AML-193 (cell line): ENCODE measurements at regions not wholly inside any gene's neighbourhood (a gene's known extent, or its start where the extent isn't known, plus 50 kb on each side); places are given as distances from the start of the nearest gene placed in this dataset.
"Not testable (repeated sequence)": the region's sequence is repeated elsewhere in the genome, so short reads cannot be mapped to it uniquely, and the experiment has no call there.

ENCODE experiments used
- DNase-seq, 2 experiments: peaks; one replicate each; lab custom pipeline; 2025; lab: John Stamatoyannopoulos, UW

DNA sequence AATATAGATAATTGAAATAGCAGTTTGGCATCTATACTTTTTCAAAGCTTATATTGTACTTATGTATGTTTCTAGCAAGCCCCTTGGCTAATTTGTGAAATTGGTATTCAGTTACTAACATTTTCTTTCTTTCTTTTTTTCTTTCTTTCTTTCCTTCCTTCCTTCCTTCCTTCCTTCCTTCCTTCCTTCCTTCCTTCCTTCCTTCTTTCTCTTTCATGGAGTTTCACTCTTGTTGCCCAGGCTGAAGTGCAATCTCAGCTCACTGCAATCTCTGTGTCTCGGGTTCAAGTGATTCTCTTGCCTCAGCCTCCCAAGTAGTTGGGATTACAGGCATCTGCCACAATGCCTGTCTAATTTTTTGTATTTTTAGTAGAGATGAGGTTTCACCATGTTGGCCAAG, 215.4 kb downstream of the NNT start:
- DNase-seq, result not testable (repeated sequence)

DNA sequence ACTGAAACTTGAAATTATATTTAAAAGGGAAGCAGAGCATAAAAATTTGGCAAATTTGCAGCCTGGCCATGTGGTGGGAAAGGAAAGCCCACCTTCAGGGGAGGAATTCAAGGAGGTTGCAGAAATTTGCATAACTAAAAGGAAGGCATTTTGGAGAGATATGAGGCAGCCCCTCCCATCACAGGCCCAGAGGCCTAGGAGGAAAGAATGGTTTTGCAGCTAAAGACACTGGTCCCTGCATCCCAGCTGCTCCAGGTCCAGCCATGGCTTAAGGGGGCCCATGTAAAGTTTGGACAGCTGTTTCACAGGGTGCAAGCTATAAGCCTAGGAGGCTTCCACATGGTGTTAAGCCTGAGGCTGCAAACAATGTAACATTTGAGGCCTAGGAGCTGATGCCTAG, 212.5 kb downstream of the NNT start:
- no peak for DNase-seq

DNA sequence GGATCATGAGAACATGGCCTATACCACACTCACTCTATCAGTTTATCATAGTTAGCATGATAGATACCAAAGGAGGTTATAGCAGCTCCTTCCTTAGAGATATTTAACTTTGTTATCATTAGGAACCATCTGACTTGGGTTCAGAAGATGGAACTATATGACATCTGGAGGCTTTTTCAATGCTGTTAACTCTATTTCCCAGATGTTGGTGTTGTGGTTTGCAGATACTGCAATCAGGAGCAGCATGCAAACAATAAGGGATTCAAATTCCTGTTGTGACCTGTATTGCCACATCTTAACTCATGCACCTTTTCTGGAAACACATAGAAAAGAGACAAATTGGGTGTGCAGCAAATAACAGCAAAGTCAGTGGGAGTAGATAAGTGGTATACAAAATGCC, 201.7 kb downstream of the NNT start:
- no peak for DNase-seq

DNA sequence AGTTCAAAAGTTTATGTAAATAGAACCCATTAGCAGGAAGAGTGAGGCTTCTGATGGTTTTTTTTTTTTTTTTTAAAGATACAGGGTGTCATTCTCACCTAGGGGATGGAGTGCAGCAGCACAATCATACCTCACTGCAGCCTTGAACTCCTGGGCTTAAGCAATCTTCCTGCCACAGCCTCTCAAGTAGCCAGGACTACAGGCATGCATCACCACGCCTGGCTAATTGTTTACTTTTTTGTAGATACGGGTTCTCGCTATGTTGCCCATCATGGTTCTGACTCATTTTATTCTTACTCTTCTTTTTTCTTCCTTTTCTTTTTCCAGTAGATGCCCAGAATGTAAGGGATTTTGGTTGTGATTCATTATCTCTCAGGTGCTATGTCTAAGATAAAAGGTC, 201.1 kb downstream of the NNT start:
- no peak for DNase-seq

DNA sequence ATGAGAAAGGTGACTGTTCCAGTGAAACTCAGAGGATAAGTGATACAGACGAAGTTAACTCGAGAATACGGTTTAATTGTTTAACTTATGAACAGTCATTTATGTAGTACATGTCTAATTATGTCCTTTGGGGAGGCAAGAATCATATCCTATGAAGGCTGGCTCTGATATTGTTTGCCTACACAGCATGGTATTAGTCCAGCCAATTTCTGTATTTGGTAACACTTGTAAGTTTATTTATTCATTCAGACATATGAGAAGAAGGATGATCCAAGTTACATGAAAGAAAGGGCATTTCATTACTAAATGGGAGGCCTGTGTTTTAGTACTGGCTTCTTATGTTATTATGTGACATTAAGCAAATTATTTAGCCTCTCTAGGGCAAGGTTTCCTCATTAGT, 199.7 kb downstream of the NNT start:
- no peak for DNase-seq

DNA sequence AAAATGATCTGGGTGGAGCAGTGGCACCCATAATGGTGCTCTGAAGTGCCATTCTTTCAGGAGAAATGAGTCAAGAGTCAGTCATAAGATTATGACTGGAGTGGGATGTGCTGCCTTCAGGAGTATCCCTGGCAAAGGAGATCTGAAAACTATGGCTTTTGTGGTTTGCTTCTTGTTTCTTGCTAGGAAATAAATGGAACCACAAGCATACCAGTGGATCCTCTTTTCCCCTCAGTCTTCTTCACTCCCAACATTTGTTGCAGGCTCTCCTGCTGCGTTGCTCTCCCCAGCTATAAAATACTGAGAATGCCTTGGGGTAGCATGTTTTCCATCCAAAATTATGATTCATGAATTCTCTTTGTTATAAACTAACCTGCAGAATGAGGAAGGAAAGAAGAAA, 199.1 kb downstream of the NNT start:
- DNase-seq, result no peak

DNA sequence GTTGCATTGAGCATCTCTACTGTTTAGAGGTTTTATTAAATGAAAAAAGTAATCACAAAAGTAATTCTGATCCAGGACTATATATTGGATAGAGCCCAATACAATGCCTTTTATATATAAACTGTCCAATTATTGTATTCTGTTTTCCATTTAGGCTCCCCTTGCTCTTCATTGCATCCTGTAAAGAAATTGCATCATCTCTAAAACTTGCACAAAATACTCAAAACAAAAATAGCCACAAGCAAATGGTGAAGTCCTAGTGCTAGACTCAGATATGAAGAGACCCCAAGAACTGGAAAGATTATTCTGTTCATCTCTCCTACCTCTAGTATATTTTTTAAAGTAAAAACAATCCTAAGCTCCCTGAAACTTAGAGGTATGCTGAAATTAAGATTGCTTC, 195.8 kb downstream of the NNT start:
- no peak for DNase-seq

DNA sequence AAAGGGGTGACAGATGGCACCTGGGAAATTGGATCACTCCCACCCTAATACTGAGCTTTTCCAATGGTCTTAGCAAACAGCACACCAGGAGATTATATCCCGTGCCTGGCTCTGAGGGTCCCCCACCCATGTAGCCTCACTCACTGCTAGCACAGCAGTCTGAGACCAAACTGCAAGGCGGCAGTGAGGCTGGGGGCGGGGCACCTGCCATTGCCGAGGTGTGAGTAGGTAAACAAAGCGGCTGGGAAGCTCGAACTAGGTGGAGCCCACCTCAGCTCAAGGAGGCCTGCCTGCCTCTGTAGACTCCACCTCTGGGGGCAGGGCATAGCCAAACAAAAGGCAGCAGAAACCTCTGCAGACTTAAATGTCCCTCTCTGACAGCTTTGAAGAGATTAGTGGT, 188.9 kb downstream of the NNT start:
- not testable (repeated sequence) for DNase-seq

DNA sequence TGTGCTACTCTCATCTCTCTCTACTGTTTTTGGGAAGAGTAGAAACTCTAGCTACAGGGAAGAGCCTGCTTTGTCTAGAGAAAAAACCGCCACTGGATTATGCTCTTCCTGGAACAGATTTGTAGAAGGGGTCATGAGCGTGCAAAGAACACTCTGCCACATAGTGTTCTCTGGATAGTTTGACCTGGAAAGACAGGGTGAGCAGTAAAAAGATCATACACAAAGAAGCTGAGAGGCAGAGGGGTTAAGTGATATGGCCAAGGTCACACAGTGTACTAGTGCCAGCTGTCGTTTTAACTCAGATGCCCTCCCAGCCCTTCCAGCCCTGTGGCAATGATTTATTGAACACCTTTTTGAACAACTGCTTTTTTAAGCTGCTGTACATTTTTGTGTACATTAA, 182.2 kb downstream of the NNT start:
- no peak for DNase-seq

DNA sequence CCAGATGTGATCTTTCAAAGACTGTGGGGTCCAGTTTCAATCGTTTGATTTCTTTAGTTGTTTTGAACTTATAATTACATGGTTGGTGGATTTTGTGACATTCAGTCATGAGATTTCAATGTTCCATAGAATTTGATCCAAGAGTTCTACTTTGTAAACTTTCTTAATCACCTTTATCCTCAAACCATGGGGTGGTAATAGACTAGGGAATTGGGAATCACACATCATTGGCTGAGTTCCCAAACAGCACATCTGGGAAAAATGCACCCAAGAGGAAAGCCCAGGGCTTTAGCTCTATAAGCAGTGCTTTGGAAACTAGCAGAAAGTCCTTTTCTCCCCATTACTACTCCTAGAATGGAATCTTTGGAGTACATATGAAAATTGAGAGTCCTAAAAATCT, 177.6 kb downstream of the NNT start:
- no peak for DNase-seq

DNA sequence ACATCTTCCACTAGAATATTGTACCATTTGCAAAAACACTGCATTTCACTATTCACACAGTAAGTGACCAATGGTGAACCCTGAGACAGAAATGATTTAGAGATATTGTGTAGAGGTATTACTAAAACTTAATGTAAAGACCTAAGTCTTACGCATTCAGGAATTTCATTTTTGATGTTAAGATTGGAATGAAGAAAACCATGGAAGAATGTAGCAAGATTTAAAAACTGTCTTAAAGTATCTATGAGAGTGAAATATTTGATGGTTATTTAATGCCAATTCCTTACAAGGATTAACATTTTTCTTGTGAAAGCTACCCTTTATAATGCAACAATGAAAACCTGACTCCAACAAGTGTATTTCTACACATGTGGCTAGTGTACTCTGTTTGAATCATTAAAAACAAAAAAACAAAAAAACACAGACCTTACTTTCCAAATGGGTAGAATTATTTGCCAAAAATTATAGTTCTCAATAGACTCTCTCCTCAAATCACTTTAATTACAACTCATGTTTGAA, 172.0 kb downstream of the NNT start:
- DNase-seq, result no peak

DNA sequence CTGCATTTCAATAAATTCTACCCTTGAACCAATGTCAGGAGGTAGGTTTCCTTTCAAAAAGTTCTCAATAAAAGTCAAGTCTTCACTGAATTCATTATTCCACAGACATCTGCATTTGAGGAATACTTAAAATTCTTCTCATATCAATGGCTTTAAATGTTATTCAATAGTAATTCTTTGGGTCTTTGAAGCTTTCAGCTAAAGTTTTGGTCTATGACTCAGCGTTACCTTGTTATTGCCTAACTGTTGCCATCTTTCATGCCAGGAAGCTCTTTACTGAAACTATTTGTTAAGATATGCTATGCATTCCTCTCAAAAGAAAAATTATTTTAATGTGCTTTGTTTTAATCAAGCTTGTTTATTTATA, 170.5 kb downstream of the NNT start:
- peak; percentile 60 to 71 for DNase-seq

DNA sequence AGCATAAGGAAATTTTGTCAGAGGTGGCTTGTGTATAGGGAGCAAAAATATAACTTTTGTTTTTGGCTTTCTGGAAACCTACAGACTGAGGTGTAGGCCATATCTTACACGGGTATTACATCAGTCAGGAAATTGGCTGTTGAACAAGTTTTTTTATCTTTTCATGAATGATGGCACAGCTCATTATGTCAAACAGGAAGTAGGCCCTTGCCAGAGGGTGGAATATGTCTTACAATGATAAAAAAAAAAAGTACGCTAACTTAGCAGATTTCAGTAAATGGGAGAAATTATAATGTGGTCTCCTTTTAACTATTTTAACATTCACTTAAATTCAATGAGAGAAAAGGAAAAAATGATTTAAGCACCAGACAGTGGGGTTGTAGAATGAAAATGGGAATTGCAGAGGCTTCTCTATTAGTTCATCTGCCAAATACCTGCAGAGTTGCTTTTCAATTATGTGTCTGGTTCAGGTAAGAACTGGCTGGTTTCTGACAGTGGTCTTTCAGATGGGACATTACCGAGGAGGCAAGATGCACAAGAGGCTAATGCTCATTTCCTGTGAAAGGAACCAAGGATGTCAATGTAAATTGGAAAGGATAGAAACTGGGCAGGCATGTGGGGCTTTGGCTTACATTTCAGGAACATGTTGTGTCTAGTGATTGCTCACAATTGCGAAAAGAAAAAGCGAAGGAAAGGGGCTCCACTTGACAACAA, 169.9 kb downstream of the NNT start:
- peak; percentile 66 to 73 for DNase-seq

DNA sequence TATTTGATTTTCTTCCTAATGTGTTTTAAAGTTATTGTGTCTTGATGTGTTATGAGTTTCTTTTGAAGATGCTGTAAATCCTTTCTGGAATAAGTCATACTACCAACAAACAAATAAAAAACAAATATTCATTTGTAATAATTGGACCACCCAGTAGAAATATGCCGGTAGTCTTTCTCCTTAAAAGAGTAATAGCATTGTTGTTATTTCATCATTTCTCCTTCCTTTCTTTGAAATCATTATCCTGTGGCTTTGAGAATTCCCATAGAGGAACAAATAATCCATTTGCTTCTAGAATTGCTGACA, 169.4 kb downstream of the NNT start:
- no peak for DNase-seq

DNA sequence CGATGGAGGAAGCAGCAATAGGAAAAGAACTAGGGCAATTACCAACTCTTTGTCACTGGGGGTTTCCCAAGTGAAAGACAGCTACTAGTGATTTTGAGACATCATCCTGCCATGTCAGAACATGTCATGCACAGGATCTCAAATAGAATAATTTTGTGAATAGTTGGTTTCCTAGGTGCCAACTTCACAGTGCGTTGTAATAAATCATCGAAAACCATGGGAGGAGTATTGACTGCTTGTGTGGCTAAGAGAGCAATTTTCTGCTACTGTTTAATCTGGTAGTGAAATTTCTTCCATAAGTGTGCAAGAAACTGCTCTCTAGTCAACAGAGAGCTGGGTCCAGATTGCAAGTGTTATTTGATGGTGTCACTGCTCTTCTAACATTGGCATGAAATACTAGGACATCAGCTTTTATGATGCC, 168.6 kb downstream of the NNT start:
- no peak for DNase-seq

DNA sequence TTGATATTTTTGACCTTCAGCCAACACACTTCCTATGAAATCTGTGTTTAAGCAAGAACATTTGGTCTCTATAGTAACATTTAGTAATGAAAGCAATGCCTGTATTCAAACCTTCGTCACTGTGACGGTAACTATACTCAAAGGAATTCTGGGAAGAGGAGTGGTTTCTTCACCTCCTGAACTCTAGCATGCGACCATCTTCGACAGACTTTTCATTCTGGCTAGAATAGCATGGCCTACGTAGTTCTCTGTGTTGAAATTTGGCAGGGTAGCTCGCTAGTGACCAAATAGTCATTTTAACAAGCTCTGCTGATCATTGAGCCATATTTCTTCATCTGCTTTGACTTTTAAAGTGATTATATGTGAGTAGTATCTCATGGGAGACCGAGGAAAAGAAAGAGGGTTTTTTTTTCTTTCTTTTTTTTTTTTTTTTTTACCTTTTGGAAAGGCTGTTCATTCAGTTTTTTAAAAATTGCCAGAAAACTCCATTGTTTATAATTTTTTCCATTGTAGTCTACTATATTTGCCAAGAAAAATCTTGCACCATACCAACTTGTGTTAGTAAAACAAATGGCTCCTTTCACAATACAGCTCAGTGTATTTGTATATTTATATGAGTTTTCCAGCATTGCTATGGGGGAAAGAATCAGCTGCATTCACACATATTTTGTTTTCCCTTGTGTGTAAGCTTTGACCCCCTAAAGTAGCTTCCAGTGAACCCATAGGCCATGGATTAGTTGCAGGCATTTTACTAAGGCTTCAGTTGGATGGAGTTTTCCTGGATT, 166.8 kb downstream of the NNT start:
- no peak for DNase-seq
